Activated CD4-positive, alpha-beta T cell treated with anti-CD3 and anti-CD28 coated beads for 1 hour (primary cell): ENCODE measurements at regions not wholly inside any gene's neighbourhood (a gene's known extent, or its start where the extent isn't known, plus 50 kb on each side); places are given as distances from the start of the nearest gene placed in this dataset.
"Not testable (repeated sequence)": the region's sequence is repeated elsewhere in the genome, so short reads cannot be mapped to it uniquely, and the experiment has no call there.

Experiments used
- DNase-seq: peaks from one replicate; pipeline ENCODE4 v3.0.0-alpha.2; 2020

DNA sequence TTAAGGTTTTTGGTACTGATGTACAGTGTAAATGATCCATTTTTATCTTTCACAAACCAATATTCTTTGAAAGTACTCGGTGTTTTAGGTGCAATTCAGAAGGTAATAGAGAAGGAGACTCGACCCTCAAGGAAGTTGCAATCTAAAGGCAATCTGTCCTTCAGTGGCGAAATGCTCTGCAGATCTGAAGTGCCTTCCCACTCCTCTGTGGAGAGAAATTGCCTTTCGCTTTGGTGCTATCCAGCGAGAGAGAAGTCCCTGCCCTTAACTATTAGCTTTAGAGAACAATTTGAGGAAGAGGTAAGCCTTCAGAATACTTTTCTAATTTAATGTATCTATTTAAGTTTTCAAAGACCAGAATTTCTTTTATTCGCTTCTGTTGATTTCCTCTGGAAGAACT, 371.8 kb upstream of the FANCL start:
- DNase-seq: no peak

GRCh38 chr2:58609326-58609725, 368.2 kb upstream of the FANCL start:
- no peak for DNase-seq

DNA sequence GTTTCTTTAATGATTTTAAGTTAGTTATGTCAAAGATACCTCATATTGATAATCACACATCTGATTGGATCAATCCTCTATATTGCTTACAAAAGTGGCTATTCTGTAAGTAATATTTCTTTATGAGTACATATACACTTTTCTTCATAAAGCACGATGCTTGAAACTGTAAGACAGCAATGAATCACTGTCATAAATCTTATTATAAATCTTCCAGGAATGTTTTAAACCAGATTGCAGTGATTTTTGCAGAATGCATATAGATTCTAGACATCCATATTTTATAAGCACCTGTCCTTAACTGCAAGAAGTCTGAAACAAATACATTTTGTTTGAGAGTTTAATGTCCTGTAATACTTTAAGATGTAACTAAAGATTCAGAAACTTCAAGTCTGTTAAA, 367.0 kb upstream of the FANCL start:
- DNase-seq: no peak

GRCh38 chr2:58607448-58607847, 366.3 kb upstream of the FANCL start:
- DNase-seq: no peak

DNA sequence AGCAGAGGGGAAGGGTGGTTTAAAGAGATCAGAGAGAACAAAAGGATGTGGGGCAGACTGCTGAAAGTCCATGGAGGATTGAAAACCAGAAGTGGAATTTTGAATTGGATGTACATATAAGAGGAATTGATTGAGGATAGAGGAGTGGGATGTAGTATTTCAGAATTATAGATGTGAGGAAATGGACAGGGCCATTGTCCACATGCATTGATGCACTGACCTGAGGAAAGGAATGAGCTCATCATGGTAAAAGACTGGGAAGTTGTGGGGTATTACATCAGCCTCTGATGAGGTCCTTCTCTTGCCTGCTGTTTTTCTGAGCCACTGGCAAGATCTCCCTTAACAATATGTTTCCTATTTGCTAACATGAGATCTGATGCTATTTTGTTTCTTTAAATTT, 365.7 kb upstream of the FANCL start:
- no peak for DNase-seq

DNA sequence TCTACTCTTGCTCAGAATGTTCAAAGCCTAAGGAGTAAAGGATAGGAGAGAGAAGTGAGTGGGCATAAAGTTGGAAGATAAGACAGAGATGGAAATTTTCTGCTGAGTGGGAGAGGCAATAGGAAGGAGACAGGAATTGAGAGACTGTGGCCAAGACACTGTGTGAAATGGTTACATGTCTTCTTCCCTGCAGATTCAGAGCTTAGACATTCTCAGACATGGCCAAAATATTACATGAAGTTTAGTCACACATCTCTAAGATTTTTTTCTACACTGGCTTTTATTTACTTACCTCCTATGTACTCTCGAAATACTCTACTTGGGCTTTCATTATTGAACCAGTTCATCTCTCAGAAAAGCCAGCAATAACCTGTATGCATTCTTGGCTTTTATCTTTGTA, 363.0 kb upstream of the FANCL start:
- no peak for DNase-seq

DNA sequence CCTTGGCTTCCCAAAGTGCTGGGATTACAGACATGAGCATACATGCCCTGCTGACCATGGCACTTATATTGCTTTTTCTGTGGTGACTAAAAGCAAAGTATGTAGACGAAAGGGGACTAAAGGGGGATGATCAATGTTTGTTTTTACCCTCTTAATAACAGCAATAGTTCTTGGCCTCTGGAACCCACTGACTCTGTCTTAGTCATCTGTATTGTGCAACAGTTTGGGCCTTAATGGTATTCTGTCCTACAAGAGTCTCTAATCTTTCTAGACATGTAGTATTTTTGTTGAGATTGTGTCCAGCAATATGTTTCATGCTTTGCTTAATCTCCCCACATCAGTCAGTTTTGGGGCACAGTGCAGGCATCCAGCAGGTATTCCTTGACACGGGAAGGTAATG, 359.9 kb upstream of the FANCL start:
- DNase-seq: no peak

GRCh38 chr2:58598171-58598570, 357.0 kb upstream of the FANCL start:
- no peak for DNase-seq

GRCh38 chr2:58595714-58596113, 354.6 kb upstream of the FANCL start:
- no peak for DNase-seq

DNA sequence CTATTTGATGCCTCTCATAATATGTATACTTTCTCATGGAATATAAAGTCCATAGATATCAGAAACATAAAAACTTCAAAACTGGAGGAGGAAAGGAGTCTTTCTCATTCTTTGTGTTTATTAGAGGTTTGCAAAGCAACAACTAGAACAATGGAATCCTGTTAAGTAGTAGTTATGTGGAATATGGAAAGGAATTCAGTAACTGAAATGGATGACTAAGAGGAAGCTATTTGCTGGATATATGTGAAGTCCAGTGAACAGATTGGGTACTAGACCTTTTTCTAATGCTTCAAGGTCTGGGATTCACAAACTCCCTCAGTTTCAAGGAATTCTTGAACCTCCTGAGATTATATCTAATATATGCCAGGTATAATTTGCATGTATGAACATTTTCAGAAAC, 353.6 kb upstream of the FANCL start:
- DNase-seq: no peak

- no peak for DNase-seq
Observed at GRCh38 chr2:58594175-58594574, 353.1 kb upstream of the FANCL start.

- not testable (repeated sequence) for DNase-seq
Observed at GRCh38 chr2:58586178-58586577, 345.1 kb upstream of the FANCL start.

GRCh38 chr2:58585233-58585632, 344.1 kb upstream of the FANCL start:
- DNase-seq: no peak

DNA sequence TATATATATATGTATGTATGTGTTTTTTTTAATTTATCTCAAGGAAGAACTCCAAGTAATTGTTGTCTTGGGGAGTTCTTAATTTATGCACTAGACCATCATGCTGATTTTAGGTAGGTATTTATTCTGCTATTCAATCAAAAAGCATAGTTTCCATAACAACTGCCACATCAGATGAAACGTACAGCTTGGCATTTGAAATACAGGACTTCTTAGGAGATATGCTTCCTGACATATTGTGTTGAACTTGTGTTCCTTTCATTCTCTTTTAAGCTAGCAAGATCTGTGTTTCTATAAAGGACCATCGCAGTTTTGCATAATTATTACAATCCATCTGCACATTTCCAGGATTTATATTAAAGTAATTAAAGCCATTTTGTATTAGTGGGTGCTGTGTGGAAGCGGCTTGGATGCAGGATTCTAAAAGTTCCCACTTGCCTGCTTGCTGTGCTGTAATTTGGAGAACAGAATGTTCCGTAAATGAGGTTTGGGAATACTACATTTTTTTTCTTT, 343.5 kb upstream of the FANCL start:
- no peak for DNase-seq

GRCh38 chr2:58578276-58578675, 337.2 kb upstream of the FANCL start:
- DNase-seq: no peak

DNA sequence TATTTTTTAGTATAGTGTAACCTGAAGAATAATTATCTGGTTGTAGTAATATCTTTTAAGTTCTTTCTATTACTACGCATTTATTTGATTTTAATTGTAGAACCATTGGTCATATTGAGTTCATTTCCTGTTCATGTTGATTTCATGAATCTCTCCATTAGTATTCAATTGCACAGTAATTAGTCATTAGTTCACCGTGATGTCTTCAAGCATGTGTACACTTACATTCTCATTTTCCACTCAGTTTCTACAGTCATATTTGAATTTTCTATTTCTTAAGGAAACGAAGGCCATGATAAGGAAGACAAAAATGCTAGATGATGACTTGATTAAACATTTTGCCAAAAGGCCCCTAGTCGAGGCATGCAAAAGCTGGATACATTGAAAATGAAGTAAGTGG, 333.7 kb upstream of the FANCL start:
- no peak for DNase-seq

DNA sequence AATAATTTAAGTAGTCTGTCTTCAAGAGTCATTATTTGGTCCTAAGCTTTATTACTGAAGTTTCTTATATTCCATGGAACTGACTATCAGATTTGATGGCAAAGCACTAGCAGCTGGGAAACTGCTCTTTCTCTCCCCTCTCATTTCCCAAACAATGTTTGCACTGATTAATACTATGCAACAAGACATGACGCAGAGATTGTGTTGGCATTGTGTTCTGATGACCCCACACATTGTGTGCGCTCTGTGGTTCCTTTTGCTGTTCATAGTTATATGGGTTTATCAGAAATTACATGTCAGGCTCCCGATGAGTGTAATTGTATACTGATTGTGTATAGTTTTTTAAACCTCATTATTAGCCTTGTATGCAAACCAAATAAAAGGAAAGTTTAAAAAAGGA, 331.6 kb upstream of the FANCL start:
- DNase-seq: no peak

- DNase-seq: no peak
Observed at GRCh38 chr2:58571181-58571852, 330.2 kb upstream of the FANCL start.

GRCh38 chr2:58569475-58570185, 328.5 kb upstream of the FANCL start:
- DNase-seq: no peak

- DNase-seq: no peak
Observed at GRCh38 chr2:58568901-58569300, 327.8 kb upstream of the FANCL start.

- DNase-seq: no peak
Observed at GRCh38 chr2:58562276-58562675, 321.2 kb upstream of the FANCL start.

DNA sequence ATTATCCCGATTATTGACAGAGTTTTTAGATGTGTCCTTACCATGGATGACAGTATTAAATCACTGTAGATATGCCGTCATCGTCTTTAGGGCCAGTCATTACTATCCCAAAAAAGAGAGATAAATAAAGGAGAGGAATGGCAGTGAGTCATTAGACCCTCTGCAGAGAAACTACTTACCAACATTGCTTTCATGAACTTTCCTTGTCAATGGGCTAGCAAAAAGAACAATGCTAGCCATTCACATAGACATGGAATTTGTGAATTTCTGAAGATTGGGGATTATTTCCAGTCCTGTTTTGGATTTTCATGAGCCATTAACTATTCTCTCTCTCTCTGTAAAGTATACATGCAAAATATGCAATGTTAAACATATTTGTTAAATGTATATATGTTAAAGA, 319.4 kb upstream of the FANCL start:
- no peak for DNase-seq

DNA sequence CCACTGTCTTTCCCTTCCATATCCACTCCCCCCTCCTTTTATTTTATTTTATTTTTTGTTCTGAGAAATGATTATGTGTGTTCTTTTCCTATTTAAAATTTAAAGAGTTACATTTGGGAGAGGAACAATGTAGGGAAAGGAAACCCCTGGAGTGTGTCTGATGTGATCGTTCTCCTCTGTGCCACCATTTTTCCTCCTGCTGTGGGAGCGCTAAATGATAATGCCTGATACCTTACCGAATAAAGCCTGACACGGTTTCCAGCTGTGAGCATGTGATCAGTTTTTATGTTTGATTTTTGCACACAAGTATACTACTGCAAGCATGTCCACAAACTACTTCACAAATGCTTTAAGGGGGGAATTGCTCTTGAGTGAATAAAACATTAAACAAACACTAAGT, 317.8 kb upstream of the FANCL start:
- no peak for DNase-seq

DNA sequence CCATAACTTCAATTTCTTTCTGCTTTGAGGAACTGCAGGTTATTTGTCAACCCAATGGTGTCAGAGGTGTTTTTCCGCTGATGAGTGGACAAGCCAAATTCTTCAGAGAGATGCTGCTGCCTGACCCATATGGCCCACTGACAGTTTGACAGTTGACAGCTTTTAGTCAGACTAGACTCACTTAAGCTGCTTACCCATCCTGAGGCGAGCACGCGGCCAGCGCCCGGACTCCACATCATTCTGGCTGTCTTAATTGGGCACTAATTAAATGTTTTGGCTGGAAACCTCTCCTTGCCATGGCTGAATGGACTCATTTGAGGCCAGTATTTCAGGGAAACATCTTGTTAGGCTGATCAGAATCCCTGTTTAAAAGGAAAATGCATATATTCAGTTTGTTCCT, 316.1 kb upstream of the FANCL start:
- no peak for DNase-seq

- DNase-seq: no peak
Observed at GRCh38 chr2:58553937-58554336, 312.8 kb upstream of the FANCL start.
